Loucy (cell line): ENCODE measurements at regions not wholly inside any gene's neighbourhood (a gene's known extent, or its start where the extent isn't known, plus 50 kb on each side); places are given as distances from the start of the nearest gene placed in this dataset.

Experiments used
- EZH2phosphoT487 ChIP-seq: fragments of 200-600 bp; IDR thresholded peaks from 2 replicates; pipeline ENCODE4 v1.6.1; 2018; ENCODE audit warnings: antibody characterized with exemption, mild to moderate bottlenecking, moderate library complexity, borderline replicate concordance
- TF ChIP-seq, protein P1 (sequence below): fragments of 200-600 bp; sonication (generic); conservative IDR thresholded peaks from 2 replicates; pipeline ENCODE4 v1.5.1; 2014; ENCODE audit warnings: mild to moderate bottlenecking, antibody characterized with exemption, low read length

DNA sequence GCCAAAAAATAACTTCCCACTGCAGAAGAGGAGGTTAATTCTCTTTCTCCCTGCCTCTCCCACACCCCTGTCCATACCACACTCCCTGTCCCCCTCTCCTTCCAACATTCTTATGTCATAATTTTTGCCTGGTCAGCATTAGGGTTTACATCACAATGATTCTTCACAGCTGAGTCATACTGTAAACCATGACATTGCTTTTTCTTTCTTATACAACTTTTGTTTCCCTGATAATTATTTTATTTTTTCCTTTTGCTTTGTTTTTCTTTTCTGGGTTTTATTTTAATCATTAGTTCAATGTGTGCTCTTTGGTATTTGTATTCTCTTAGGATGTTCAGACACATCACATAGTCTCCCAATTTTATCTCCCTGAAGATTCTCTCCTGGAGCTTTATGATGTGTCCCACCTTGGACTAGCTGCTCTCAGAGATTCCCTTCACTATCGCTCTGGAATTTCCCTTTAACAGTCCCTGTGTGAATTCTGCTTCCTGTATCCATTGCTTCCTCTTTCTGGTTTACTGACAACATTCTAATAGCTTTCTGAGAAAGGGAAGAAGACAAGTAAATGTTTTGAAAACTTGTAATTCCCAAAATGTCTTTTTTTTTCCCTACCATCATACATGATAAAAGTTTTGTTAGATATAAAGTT is 70.7 kb downstream of the SOX2 start:
- TF ChIP-seq, protein P1, sequence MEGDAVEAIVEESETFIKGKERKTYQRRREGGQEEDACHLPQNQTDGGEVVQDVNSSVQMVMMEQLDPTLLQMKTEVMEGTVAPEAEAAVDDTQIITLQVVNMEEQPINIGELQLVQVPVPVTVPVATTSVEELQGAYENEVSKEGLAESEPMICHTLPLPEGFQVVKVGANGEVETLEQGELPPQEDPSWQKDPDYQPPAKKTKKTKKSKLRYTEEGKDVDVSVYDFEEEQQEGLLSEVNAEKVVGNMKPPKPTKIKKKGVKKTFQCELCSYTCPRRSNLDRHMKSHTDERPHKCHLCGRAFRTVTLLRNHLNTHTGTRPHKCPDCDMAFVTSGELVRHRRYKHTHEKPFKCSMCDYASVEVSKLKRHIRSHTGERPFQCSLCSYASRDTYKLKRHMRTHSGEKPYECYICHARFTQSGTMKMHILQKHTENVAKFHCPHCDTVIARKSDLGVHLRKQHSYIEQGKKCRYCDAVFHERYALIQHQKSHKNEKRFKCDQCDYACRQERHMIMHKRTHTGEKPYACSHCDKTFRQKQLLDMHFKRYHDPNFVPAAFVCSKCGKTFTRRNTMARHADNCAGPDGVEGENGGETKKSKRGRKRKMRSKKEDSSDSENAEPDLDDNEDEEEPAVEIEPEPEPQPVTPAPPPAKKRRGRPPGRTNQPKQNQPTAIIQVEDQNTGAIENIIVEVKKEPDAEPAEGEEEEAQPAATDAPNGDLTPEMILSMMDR = no peak
- no peak for TF ChIP-seq EZH2phosphoT487
